Fibroblast of gingiva (primary cell): ENCODE measurements at regions not wholly inside any gene's neighbourhood (a gene's known extent, or its start where the extent isn't known, plus 50 kb on each side); places are given as distances from the start of the nearest gene placed in this dataset.
"Not testable (repeated sequence)": the region's sequence is repeated elsewhere in the genome, so short reads cannot be mapped to it uniquely, and the experiment has no call there.

Experiments
- DNase-seq: peaks from one replicate; pipeline ENCODE4 v3.0.0-alpha.2; 2011; ENCODE audit warnings: low read depth

DNA sequence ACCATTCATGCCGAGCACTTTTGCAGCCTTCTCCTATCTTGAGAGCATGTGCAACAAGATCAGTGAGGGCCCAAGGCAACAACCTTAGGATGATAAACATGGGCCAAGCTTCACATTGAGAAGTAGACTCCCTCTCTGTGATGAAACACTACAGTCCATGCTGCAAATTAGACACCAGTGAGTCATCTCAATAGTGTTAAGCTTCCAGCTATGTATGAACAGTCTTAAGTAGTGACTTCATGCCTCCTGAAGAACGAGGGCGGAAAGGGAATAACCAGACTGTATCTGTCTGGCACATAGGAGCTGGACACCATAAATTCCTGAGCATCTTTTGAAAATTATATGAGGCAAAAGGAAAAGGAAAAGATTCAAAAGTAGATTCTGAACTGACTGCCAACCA is 309.9 kb upstream of the SLITRK1 start:
- peak; percentile 53 for DNase-seq

DNA sequence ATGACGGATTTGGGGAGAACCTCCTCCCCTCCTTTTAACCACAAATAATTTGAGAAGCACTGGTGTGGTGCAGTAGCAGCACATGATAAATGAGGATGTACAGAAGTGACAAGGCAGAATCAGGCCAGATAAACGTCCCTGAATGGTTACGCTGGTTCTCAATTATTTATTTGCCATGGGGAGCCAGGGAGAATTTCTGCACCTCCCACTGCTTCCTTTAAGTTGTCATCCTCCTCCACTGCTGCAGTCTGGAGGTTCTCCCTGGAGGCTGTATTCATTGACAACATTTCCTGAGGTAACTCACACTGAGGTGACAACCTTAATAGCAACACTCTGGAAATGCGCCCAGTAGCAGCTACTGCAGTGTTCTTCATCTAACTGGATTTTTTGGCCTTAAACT is 308.9 kb upstream of the SLITRK1 start:
- DNase-seq = no peak

DNA sequence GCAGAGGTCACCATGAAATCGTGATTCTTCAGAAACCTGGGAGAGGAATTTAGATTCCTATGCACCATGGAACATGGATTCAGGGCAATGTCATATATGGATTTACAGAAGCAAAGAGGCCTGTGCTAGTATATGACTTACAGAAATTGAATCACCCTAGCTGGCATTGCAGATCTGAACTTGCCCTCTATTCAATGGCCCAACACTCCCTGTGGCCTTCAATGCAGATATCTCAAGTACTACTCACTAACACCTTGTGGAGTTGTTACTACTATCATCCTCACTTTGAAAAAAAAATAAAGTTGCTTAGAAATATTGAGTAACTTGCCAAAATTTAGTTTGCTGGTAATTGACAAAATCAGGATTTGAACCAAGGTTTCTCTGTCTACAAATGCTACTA is 305.4 kb upstream of the SLITRK1 start:
- DNase-seq = no peak

DNA sequence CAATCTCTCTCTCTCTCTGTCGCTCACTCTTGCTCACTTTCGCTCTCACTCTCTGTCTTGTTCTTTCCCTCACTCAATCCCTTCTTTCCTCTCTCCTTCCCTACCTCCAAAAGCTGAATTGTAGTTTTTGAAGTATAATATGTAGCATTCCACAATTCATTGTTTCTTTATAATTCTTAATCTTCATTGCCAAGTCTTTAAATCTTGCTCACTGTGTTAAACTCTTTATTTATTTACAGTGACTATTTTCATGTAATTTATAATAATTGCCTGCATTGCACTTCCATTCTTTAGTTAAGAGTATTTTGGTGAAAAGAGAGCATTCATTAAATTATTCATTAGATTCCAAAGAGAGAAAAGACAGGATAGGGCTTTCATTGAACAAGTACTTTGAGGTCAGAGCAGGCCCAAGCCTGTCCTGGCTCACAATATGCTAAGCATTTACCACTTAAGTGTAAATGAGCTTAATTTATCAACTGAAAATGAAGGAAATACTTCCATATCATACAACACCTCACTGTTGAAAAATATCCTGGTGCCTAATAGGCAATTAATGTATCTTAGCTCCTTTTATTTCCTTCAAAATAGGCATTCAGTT is 257.4 kb upstream of the SLITRK1 start:
- DNase-seq = no peak

DNA sequence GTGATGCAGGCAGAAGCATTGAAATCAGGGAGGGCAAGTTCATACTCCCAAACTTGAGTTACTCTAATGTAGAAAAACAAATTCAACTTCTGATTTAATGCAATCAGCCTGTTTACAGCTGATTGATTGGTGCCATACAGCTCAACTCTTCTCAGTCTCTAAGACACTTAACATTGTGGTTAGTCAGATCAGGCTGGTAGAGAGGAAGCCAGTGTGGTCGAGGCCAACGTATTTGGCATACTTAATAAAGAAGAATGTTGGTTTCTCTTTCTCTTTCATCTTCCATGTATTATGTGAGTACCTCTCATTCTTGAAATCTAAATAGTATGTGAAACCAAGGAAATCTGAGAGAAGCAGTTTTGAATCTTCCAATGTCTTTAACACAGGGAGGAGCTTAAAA is 255.0 kb upstream of the SLITRK1 start:
- peak; percentile 1 for DNase-seq

DNA sequence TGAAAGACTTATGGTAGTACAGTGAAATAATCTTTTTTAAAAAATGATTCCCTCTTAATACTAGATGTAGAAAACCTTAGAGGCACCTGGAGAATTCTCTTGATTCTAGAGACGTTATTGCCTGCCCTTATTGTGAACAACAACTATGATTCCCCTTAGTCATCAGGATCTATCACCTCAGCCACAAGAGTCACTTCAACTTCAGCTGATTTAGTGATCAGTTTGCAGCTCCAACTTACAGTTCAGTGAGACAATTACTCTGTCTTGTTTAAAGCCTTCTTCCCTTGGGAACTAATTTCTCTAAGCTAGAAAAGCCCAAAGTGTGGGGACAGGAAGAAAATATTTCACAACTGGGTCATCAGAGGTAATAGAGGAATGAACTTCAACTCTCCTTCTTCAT is 254.3 kb upstream of the SLITRK1 start:
- no peak for DNase-seq

DNA sequence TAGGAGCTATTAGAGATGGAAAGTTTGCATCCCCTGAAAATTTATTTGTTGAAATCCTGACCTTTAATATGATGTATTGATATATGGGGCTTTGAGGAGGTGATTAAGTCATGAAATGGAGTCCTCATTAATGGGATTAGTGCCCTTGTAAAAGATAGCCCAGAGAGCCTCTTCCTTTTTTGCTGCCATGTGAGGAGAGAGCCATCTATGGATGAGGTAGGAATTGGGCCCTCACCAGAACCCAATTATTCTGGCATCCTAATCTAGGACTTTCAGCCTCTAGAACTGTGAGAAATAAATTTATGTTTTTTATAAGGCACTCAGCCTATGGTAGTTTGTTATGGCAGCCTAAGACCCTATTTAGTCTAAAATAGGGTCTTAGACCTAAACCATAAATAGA is 250.2 kb upstream of the SLITRK1 start:
- DNase-seq = no peak

DNA sequence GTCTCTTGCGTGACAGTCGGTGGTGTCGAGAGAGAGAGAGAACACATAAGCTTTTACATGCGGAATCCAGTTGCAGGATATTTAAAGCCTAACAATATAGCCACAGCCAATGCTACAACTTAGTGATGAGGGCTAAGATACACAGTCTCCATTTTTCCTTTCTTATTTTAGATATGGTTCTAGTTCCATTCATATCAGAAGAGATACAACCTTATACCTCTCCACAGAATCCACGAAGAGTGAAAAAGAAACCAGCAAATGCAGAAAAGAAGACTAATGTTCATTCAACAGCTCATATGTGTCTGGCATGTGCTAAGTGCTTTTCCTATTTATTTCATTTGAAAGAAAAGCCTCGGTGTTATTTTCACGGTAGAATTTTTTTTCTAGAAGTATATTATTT is 249.0 kb upstream of the SLITRK1 start:
- no peak for DNase-seq

DNA sequence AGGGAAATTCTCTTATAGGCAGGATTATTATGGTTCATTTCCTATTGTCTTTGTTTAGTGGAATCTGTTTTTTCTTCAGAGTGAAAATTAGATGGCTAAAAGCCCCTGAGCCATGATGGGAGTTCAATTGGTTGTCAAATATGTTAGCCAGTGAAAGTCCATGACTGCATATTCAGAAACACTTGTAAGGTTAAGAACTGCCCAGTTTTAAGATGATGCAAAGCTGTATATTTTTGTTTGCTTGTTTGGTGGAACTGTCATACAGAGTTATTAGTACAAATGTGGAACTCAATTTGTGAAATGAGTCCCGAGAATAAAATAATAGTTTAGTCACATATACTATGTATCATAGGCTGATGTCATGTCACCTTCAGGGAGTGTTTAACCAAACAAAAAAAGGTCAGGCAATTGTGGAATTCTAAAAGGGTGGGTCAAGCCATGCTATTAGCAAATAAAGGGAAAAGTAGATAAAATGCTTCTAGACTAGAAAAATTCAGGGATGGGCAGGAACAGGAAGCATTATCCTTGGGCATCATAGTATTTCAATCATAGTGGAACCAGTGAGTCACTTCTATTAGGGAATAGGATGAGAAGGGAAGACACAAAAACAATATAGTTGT is 248.3 kb upstream of the SLITRK1 start:
- no peak for DNase-seq

DNA sequence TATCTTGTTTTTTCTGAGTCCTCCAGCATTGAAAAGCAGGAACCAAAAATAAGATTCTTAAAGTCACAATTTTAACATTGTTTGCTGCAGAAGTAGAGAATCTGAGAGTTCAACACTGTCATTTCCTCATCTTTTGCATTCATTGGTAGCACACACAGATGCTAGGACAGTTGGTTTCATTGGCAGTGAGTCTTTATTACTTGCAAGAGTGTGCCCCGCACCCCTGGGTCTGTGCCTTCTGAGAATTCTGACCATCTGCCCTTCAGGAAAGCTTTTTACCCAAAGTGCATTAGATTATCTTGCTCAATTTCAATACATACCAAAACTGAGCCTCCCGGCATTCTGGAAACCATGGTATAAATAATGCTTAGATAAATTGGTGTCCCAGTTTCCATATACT is 247.7 kb upstream of the SLITRK1 start:
- no peak for DNase-seq

DNA sequence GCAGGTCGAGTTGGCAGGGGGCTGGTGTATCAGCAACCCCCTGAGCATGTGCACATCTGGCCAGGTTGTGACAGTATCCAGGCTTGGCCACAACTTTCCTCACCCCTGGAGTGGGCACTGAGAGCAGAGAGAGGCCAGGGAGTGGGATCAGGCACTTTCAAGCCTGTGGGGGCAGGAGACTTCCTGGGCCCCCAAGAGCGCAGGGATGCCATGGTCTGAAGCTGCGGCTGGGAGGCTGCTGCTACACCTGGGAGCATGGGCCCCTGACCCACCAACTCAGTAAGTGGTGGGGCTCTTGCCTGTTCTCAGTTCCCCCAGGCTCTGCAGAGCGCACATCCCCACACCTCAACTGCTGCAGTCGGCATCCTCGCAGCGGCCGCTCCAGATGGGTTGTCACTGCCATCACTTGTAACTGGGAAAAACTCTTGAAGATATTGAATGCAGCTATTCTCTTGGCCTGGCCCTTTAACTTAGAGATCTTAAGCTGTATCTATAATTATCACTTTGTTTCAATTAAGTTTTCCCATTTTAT is 245.4 kb upstream of the SLITRK1 start:
- DNase-seq = no peak

DNA sequence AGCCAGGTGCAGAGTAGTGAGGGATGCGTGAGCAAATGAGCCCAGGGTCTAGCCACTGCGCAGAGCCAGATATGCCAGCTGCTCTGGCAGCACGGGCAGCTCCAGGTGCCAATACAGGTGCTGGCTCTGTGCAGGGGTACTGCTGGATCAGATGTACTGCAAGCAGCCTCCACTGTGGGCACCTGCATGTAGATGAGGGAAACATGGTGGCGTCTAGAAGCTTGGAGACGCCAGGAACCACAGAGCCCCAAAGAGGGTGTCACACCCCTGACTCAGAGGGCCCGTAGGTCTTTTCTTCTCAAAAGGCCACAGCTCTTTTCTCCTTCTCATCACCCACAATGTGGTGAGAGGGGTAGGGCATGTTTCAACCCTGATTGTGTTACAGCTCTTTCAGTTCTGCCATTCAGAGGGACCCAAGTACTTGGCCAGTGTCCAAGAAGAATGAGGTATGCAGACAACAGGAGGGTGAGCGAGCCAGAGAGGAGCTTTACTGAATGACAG is 244.4 kb upstream of the SLITRK1 start:
- no peak for DNase-seq

DNA sequence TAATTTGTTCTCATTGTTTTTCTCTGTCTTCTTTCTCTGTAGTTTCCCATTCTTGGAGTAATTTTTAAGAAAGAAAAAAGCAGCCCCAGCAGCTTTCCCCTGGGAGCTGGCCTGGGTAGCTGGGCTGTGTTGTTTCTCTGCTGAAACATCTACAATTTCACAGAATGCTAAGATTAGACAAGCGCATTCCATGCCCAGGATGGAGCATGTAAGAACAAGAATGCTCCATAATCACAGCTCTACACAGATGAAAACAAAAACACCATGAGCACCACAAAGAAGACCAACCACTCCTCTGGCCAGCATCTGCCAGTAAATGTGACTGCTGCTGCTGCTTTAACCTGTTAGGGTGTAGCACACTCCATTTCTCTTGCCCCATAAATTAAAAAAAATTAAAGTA is 239.2 kb upstream of the SLITRK1 start:
- peak; percentile 35 for DNase-seq

DNA sequence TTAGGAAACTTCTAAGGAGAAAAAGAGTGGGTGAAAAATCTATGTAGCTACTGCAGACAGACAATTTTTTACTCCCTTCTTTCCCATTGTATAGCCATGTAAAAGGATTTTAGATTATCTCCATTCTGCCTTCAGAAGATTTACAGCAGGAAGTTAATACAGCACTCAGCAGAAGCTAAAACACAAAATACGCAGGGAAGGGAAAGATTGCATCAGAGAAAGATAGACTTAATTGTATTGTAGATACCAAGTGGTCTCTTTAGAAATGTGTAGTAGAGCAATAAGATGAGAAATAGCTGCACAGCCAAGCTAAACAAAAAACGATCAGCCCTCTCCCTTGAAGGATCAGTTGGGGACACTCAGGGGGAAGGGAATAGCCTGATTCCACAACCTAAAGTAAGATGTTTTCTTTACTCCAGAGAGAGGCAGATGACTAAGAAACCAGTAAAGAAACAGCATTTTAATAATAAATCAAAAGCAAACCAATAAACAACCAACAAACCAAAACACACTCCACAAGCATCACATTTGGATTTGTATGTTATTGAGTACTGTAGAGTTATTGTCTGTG is 236.7 kb upstream of the SLITRK1 start:
- DNase-seq = no peak

DNA sequence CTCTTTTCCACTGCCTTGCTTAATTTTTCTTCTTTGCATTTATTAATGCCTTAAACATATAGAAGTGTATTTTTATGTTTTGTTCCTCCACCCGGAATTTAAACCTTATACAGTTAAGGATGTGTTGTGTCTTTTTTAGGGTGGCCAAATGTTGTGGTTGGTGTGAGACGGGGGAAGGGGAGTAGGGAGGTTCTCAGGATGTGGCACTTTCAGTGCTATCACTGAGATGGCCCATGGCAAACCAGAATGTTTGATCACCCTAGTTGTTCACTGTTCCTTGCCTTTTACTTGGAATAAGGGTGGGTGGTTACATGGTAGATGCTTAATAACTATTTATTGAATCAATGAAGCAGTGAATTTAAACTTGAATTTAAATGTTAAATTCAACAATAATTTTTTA is 216.0 kb upstream of the SLITRK1 start:
- no peak for DNase-seq

DNA sequence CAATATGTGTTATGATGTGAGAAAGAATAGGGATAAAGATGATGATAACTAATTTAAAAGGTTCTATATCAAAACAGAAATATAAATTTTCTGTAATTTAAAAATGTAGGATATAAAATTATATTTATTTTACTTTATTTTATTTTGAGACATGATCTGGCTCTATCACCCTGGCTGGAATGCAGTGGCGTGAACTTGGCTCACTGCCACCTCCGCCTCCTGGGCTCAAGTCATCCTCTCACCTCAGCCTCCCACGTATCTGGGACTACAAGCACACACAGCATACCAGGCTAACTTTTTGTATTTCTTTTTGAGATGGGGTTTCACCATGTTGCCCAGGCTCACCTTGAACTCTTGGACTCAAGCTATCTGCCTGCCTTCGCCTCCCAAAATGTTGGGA is 214.9 kb upstream of the SLITRK1 start:
- no peak for DNase-seq

DNA sequence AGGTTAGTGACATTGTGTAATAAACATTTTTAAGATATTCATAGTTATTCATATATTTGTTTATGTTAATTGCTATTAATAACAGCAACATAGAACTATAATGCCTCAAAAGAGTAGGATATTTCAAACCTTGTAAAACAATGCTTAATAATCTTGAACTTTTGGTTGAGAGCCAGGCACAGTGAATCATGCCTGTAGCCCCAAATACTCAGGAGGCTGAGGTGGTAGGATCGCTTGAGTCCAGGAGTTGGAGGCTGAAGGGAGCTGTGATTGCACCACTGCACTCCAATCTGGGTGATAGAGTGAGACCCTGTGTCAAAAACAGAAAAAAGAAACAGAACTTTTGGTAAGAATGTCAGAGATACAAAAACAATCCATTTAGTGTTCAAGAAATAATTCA is 213.9 kb upstream of the SLITRK1 start:
- peak; percentile 1 for DNase-seq

DNA sequence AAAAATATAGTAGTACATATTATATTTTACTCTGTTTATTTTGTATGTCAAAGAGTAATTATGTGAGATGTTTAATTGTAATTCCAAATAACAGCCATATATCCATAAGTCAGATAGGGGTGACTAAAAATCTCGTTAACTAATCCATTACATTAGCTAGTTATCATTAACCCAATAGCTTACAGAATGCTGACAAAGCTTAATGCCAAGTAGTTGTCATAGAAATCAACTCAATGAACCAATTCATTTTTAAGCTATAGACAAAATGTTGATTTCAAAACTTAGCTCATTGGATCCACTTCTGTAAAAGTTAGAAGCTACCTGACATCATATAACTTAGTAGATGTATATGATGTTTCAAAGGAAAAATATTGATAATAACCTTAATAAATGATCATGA is 206.7 kb upstream of the SLITRK1 start:
- DNase-seq = no peak

DNA sequence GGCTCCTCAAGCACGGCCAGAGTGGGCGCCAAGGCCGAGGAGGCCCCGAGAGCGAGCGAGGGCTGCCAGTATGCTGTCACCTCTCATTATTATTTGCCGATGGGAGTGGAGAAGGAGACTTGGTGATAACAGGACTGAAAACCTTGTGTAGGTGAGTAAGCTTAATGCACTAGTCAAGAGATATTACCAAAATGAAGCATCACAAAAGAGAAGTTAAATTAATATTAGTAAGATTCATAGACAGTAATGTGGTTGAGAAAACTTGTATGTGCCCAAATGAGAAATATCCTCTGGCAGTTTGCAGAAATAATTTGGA is 204.5 kb upstream of the SLITRK1 start:
- no peak for DNase-seq

DNA sequence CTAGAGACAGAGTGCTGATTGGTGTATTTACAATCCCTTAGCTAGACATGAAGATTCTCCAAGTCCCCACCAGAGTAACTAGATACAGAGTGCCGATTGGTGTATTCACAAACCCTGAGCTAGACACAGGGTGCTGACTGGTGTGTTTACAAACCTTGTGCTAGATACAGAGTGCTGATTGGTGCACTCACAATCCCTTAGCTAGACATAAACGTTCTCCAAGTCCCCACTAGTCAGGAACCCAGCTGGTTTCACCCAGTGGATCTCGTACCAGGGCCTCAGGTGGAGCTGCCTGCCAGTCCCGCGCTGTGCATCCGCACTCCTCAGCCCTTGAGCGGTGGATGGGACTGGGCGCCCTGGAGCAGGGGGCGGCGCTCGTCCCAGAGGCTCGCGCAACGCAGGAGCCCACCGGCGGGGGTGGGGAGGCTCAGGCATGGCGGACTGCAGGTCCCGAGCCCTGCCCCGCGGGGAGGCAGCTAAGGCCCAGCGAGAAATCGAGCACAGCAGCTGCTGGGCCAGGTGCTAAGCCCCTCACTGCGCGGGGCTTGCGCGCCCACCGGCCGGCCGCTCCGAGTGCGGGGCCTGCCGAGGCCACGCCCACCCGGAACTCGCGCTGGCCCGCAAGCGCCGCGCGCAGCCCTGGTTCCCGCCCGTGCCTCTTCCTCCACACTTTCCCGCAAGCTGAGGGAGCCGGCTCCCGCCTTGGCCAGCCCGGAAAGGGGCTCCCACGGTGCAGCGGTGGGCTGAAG is 204.0 kb upstream of the SLITRK1 start:
- DNase-seq = not testable (repeated sequence)

DNA sequence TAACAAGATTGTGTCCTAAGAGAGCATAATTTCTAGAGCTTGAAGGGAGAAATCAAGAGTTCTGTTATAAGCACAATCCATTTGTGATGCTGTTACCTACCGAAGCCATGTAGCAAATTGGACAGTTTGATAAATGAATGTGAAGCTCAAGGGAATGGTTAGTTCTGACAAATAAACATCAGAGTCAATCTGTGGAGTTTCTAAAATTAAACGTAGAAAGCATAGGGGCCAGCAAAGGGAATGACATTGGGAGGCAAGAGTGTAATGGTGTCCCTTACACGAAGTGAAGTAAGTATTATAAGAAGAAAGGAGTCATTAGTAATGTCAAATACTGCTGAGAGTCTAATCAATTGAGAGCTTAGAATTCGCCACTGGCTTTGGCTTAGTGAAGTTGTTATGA is 200.2 kb upstream of the SLITRK1 start:
- DNase-seq = no peak

DNA sequence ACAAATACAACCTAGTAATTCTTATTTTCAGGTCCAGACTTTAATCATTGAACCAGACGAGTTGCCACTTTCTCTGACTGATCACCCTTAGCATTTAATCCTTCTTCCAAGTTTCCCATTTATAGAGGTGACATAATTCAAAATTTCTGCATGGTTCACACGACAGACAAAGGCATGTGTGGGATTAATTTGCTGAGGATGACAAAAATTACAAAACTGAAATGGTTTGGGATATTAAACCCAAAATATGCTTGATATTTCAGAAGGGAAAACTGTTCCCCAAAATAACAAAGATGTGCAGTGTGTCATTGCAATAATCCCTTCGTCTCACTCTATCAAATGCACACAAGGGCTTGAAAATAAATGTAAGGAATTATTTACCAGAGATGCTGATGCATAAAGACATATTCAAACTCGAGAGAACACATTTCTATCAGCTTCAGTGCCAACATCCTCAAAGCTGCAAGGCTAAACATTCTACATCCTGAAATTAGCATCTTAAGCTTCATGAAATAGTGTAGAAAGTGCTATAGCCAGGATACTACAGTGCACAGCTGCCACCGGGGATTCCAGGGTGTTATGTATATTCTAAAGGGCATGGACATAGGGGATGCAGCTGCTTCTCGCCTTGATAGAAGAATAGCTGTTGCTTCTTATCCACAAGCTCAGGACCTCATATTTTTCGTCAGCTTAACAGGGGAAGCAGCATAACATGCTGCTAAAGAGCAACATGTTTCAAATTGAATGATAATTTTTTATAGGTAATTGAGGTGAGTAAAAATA is 198.7 kb upstream of the SLITRK1 start:
- DNase-seq = no peak
